DOHH2 (cell line): ENCODE measurements at regions not wholly inside any gene's neighbourhood (a gene's known extent, or its start where the extent isn't known, plus 50 kb on each side); places are given as distances from the start of the nearest gene placed in this dataset.

Experiments used
- EZH2phosphoT487 ChIP-seq: fragments of 200-600 bp; sonication (generic); IDR thresholded peaks from 2 replicates; pipeline ENCODE4 v1.6.1; 2017; ENCODE audit warnings: borderline replicate concordance, mild to moderate bottlenecking, antibody characterized with exemption, low read length, moderate library complexity, mixed read lengths
- TF ChIP-seq, protein P1 (sequence below): fragments of 200-600 bp; sonication (generic); IDR thresholded peaks from one replicate; pipeline ENCODE4 v1.5.1; 2014; ENCODE audit warnings: antibody characterized with exemption, mild to moderate bottlenecking, low read depth, low read length; ENCODE audit not compliant: poor library complexity, severe bottlenecking

DNA sequence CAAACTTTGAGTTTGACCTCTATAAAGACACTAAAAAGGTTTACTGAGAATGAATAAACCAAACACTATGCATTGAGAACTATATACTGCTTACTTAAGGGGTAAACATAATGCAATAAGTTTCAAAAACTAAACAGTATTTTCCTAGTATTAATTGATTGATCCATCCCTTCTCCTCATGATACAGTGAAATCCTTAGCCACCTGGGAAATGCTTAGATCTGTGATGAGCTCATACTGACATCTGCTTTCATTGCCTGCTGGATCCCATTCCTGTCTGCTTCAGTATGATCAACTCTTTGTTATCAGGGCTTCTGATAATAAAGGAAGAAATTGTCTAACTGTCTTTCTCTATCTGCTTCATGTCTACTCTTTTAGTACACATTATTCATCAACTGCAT, 74.9 kb upstream of the UBE2E3 start:
- TF ChIP-seq, protein P1, sequence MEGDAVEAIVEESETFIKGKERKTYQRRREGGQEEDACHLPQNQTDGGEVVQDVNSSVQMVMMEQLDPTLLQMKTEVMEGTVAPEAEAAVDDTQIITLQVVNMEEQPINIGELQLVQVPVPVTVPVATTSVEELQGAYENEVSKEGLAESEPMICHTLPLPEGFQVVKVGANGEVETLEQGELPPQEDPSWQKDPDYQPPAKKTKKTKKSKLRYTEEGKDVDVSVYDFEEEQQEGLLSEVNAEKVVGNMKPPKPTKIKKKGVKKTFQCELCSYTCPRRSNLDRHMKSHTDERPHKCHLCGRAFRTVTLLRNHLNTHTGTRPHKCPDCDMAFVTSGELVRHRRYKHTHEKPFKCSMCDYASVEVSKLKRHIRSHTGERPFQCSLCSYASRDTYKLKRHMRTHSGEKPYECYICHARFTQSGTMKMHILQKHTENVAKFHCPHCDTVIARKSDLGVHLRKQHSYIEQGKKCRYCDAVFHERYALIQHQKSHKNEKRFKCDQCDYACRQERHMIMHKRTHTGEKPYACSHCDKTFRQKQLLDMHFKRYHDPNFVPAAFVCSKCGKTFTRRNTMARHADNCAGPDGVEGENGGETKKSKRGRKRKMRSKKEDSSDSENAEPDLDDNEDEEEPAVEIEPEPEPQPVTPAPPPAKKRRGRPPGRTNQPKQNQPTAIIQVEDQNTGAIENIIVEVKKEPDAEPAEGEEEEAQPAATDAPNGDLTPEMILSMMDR = no peak
- TF ChIP-seq EZH2phosphoT487 = no peak
